ENCODE measurements at regions not wholly inside any gene's neighbourhood (a gene's known extent, or its start where the extent isn't known, plus 50 kb on each side); places are given as distances from the start of the nearest gene placed in this dataset.

GRCh38 chr2:23118313-23118712 lies 266.7 kb upstream of the KLHL29 start:
- 87 to 92% methylated on average over 8 to 9 of the region's 9 CpGs for WGBS, 2 donors

GRCh38 chr2:23118894-23119293 lies 266.1 kb upstream of the KLHL29 start:
- no peak for TF ChIP-seq POLR2A (IDR thresholded peaks at IDR 0.05)
- TF ChIP-seq CTCF (IDR thresholded peaks at IDR 0.05), result no peak
- intact Hi-C loops (cut with DNase I; ENCODE audit: low total_unique reads), result no loop called here
- Histone ChIP-seq H3K27me3 (no peaks in the 10 kb centered on the region), H3K4me3 (no peak overlapping the region), H3K4me1 (no peaks in the 10 kb centered on the region), H3K36me3 (ENCODE audit: low read depth, missing control alignments) (no peaks in the 10 kb centered on the region), H3K27ac (no peak overlapping the region), H3K9me3 (no peaks in the 10 kb centered on the region)
- no peak for DNase-seq
- WGBS, 2 donors, result 89 to 92% methylated on average over 11 of the region's 11 CpGs

More at GRCh38 chr2:23118313-23118712, 266.7 kb upstream of the KLHL29 start:
- Histone ChIP-seq H3K36me3 (ENCODE audit: low read depth, missing control alignments) (no peaks in the 10 kb centered on the region), H3K27me3 (no peaks in the 10 kb centered on the region), H3K27ac (no peak overlapping the region), H3K9me3 (no peaks in the 10 kb centered on the region), H3K4me1 (no peaks in the 10 kb centered on the region), H3K4me3 (no peak overlapping the region)
- intact Hi-C loops (cut with DNase I; ENCODE audit: low total_unique reads), result no loop called here
- TF ChIP-seq POLR2A (IDR thresholded peaks at IDR 0.05) (no peak), CTCF (IDR thresholded peaks at IDR 0.05) (no peak)
- DNase-seq, result no peak

- WGBS, 2 donors, result 92 to 97% methylated on average over 4 of the region's 4 CpGs
- Histone ChIP-seq H3K4me3 (no peak overlapping the region), H3K27me3 (no peaks in the 10 kb centered on the region), H3K36me3 (ENCODE audit: low read depth, missing control alignments) (no peaks in the 10 kb centered on the region), H3K4me1 (no peaks in the 10 kb centered on the region), H3K9me3 (no peaks in the 10 kb centered on the region), H3K27ac (no peak overlapping the region)
- no peak for DNase-seq
- intact Hi-C loops (cut with DNase I; ENCODE audit: low total_unique reads), result no loop called here
- TF ChIP-seq CTCF (IDR thresholded peaks at IDR 0.05) (no peak), POLR2A (IDR thresholded peaks at IDR 0.05) (no peak)
Observed at GRCh38 chr2:23120161-23120560, 264.8 kb upstream of the KLHL29 start.

GRCh38 chr2:23121968-23122648 lies 262.9 kb upstream of the KLHL29 start:
- intact Hi-C loops (cut with DNase I; ENCODE audit: low total_unique reads), result no loop called here
- Histone ChIP-seq H3K4me1 (no peaks in the 10 kb centered on the region), H3K4me3 (no peak overlapping the region), H3K27me3 (no peaks in the 10 kb centered on the region), H3K27ac (no peak overlapping the region), H3K9me3 (no peaks in the 10 kb centered on the region), H3K36me3 (ENCODE audit: low read depth, missing control alignments) (no peaks in the 10 kb centered on the region)
- TF ChIP-seq POLR2A (IDR thresholded peaks at IDR 0.05), result no peak
- no peak for TF ChIP-seq CTCF (IDR thresholded peaks at IDR 0.05)
- 86 to 92% methylated on average over 4 of the region's 4 CpGs for WGBS, 2 donors
- DNase-seq, result no peak

GRCh38 chr2:23122681-23123215 lies 262.2 kb upstream of the KLHL29 start:
- intact Hi-C loops (cut with DNase I; ENCODE audit: low total_unique reads), result no loop called here
- TF ChIP-seq CTCF (IDR thresholded peaks at IDR 0.05) (no peak), POLR2A (IDR thresholded peaks at IDR 0.05) (no peak)
- Histone ChIP-seq H3K36me3 (ENCODE audit: low read depth, missing control alignments) (no peaks in the 10 kb centered on the region), H3K9me3 (no peaks in the 10 kb centered on the region), H3K27me3 (no peaks in the 10 kb centered on the region), H3K4me1 (no peaks in the 10 kb centered on the region), H3K27ac (no peak overlapping the region), H3K4me3 (no peak overlapping the region)
- WGBS, 2 donors, result 94 to 97% methylated on average over 5 of the region's 5 CpGs
- DNase-seq, result no peak

Data from testis (tissue), 2 donors.